Activated naive CD8-positive, alpha-beta T cell treated with anti-CD3 and anti-CD28 coated beads, Interleukin-2, amount 50 U/mL, for 24 hours (primary cell): ENCODE measurements at regions not wholly inside any gene's neighbourhood (a gene's known extent, or its start where the extent isn't known, plus 50 kb on each side); places are given as distances from the start of the nearest gene placed in this dataset.

Source experiments
- ATAC-seq: fragments of 150-1000 bp; cut with Tn5 transposase; one replicate; pipeline ENCODE4 v1.10.0; 2021
- DNase-seq: peaks from one replicate; pipeline ENCODE4 v3.0.0; 2021
- H3K27ac Mint-ChIP-seq: one replicate; pipeline ENCODE4 v1.8.0; 2021; ENCODE audit warnings: mild to moderate bottlenecking, mixed read lengths
- H3K27me3 Mint-ChIP-seq: one replicate; pipeline ENCODE4 v1.8.0; 2021; ENCODE audit warnings: mixed read lengths
- H3K36me3 Mint-ChIP-seq: one replicate; pipeline ENCODE4 v1.8.0; 2021; ENCODE audit warnings: low read depth, mixed read lengths
- H3K4me1 Mint-ChIP-seq: one replicate; pipeline ENCODE4 v1.8.0; 2021; ENCODE audit warnings: mixed read lengths
- H3K4me3 Mint-ChIP-seq: one replicate; pipeline ENCODE4 v1.8.0; 2021; ENCODE audit warnings: mild to moderate bottlenecking, moderate library complexity, mixed read lengths
- H3K9me3 Mint-ChIP-seq: one replicate; pipeline ENCODE4 v1.8.0; 2021; ENCODE audit warnings: mixed read lengths

DNA sequence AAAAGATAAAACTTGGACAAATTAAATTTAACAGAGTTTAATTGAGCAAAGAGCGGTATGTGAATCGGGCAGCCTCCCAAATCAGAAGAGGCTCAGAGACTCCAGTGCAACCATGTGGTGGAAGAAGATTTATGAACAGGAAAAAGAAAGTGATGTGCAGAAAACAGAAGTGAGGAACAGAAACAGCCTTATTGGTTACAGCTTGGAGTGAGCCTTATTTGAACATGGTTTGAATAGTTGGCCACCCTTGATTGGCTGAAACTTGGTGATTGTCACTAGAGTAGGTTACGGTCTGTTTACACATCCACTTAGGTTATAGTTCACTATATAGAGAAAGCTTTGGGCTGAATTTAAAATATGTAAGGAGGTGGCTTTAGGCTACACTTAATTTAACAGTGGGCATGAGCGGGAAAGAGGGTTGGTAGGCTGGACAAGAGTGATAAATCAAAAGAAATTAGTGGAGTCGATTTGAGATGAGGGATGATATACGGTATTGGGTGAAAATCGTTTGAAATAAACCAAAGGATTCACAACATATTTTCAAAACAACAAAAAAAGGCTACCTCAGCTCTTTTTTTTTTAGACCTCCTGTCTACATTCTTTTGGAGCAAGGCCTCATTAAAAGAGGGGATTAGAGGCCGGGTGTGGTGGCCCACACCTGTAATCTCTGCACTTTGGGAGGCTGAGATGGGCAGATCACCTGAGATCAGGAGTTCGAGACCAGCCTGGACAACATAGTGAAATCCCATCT lies 84.3 kb upstream of the PREP start:
- H3K4me1 Mint-ChIP-seq, result peaks cover 8% of the 10 kb centered on the region
- DNase-seq (no peak), ATAC-seq (no peak)
- no peak overlapping the region for H3K4me3 Mint-ChIP-seq
- H3K27me3 Mint-ChIP-seq, result peaks cover 4% of the 10 kb centered on the region
- H3K36me3 Mint-ChIP-seq, result no peaks in the 10 kb centered on the region
- no peak overlapping the region for H3K27ac Mint-ChIP-seq
- no peaks in the 10 kb centered on the region for H3K9me3 Mint-ChIP-seq

DNA sequence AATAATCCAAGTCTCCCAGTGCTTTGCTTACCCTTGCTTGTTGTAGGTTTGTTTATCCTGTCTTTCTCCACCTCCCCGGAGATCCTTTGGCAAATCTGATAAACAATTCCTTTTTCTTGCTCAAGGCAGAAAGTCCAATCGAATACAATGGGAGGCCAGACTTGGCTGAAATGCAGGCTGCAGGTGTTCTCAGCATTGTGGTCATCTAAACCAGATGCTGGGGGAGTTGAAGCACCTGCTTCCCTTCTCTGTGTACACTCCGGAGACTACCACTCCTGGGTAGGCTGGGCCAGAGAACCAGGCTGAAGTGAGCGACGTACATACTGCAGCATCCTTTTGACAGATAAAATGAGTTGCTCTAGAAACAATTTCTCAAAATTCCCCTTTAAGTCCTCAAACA lies 82.6 kb upstream of the PREP start:
- Mint-ChIP-seq H3K4me1 (peaks cover 11% of the 10 kb centered on the region), H3K27me3 (peaks cover 8% of the 10 kb centered on the region), H3K4me3 (no peak overlapping the region), H3K9me3 (no peaks in the 10 kb centered on the region), H3K27ac (no peak overlapping the region), H3K36me3 (no peaks in the 10 kb centered on the region)
- ATAC-seq (no peak), DNase-seq (no peak)

DNA sequence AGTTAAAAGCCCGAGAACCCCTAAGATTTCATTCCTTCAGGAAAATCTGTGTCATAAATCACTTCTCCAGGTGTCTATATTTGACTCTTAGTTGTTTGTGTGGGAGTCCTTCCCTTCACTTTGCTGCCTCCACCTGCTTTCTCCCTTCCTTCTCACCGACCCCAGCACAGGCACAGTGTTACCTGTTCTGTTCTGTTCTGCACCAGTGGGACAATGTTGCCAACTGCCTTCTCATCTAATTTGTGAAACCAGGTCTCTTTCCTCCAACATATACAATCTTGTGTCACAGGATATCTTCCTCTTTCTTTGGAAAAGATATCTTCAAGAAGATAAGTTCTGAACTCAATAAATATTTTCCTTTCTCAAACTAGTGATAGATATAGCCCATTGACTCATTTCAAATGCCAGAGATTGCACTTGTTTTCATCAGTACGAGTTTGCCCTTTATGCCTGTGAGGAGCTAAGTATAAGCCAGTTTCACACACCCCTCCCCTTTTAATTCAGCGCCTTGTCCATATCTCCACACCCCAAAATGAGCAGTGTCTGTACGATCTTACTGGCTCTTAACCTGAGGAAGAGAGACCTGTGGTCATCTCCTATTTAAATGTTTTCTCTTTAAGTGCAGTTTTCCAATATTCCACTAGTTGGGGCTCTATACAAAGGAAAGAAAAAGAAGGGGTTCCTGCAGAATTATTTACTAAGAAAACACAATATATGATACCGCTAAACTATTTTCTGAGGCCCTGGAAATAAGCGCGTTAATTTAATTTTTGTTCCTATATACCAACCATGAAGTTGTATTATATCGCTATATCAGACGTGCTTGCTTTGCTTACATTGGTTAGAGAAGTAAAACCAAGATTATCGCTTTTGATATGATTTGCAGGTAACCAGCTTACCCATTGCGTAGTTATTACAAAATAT lies 81.6 kb upstream of the PREP start:
- DNase-seq (no peak), ATAC-seq (peak; percentile 46)
- no peaks in the 10 kb centered on the region for H3K9me3 Mint-ChIP-seq
- H3K27ac Mint-ChIP-seq, result no peak overlapping the region
- H3K27me3 Mint-ChIP-seq, result peaks cover 8% of the 10 kb centered on the region
- no peaks in the 10 kb centered on the region for H3K36me3 Mint-ChIP-seq
- peaks cover 11% of the 10 kb centered on the region for H3K4me1 Mint-ChIP-seq
- H3K4me3 Mint-ChIP-seq, result no peak overlapping the region

- Mint-ChIP-seq H3K4me3 (no peak overlapping the region), H3K27ac (no peak overlapping the region), H3K4me1 (peaks cover 11% of the 10 kb centered on the region), H3K36me3 (no peaks in the 10 kb centered on the region), H3K27me3 (peaks cover 8% of the 10 kb centered on the region), H3K9me3 (no peaks in the 10 kb centered on the region)
- DNase-seq (no peak), ATAC-seq (no peak)
Measured at GRCh38 chr6:105483492-105483891, 80.6 kb upstream of the PREP start.

DNA sequence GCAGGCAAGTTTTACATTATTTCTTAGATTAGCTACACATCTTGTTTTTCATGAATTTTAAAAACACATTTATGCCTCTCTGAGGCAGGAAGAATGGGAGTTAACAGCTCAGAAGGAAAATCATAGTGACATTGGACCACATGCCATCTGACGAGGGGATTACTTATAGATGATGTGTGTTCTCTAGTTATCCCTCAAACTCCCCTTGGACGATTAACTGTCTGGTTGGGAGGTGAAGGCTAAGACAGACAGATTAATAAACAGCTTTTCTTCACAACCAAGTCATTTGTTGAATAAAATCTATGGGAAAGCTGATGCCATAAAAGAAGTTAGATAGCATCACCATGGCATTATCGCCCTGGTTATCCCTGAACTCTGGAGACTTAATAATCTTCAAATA lies 80.0 kb upstream of the PREP start:
- Mint-ChIP-seq H3K36me3 (no peaks in the 10 kb centered on the region), H3K27ac (no peak overlapping the region), H3K27me3 (peaks cover 8% of the 10 kb centered on the region), H3K4me1 (peaks cover 11% of the 10 kb centered on the region), H3K4me3 (no peak overlapping the region), H3K9me3 (no peaks in the 10 kb centered on the region)
- ATAC-seq (no peak), DNase-seq (no peak)

- Mint-ChIP-seq H3K27ac (no peak overlapping the region), H3K27me3 (peaks cover 8% of the 10 kb centered on the region), H3K4me3 (peak overlapping the region; percentile 34), H3K36me3 (no peaks in the 10 kb centered on the region), H3K9me3 (peaks cover 4% of the 10 kb centered on the region), H3K4me1 (peaks cover 11% of the 10 kb centered on the region)
- ATAC-seq (no peak), DNase-seq (no peak)
Measured at GRCh38 chr6:105482227-105482844, 79.5 kb upstream of the PREP start.

- Mint-ChIP-seq H3K9me3 (peaks cover 15% of the 10 kb centered on the region), H3K36me3 (no peaks in the 10 kb centered on the region), H3K27ac (no peak overlapping the region), H3K4me1 (peaks cover 1% of the 10 kb centered on the region), H3K27me3 (peaks cover 10% of the 10 kb centered on the region), H3K4me3 (no peak overlapping the region)
- no peak for DNase-seq
- no peak for ATAC-seq
Measured at GRCh38 chr6:105476978-105477377, 74.1 kb upstream of the PREP start.

GRCh38 chr6:105474234-105474633 lies 71.4 kb upstream of the PREP start:
- Mint-ChIP-seq H3K27me3 (peaks cover 10% of the 10 kb centered on the region), H3K27ac (no peak overlapping the region), H3K4me3 (no peak overlapping the region), H3K36me3 (no peaks in the 10 kb centered on the region), H3K9me3 (peaks cover 15% of the 10 kb centered on the region), H3K4me1 (no peaks in the 10 kb centered on the region)
- no peak for ATAC-seq
- DNase-seq, result no peak

DNA sequence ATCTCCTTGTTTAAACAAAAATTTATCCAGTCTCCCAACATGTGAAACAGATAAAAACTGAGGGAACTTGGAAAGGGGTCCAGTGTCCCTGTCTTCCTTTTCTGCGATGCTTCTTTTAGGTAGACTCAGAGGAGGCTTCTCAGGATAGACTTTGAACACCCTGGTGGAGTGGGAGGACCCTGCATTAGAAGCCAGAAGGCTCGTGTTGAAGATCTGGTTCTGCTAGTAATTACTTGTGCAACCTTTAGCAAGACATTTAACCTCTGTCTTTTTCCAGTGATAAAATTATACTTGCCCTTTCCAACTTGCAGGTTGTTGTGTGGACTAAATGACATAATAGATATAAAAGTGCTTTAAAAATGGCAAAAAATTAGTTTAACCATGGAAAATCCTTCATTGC lies 67.1 kb upstream of the PREP start:
- Mint-ChIP-seq H3K27ac (no peak overlapping the region), H3K9me3 (peaks cover 10% of the 10 kb centered on the region), H3K4me1 (no peaks in the 10 kb centered on the region), H3K27me3 (peaks cover 15% of the 10 kb centered on the region), H3K4me3 (no peak overlapping the region), H3K36me3 (no peaks in the 10 kb centered on the region)
- DNase-seq (no peak), ATAC-seq (no peak)

- no peak overlapping the region for H3K27ac Mint-ChIP-seq
- peaks cover 12% of the 10 kb centered on the region for H3K9me3 Mint-ChIP-seq
- ATAC-seq (no peak), DNase-seq (no peak)
- H3K36me3 Mint-ChIP-seq, result no peaks in the 10 kb centered on the region
- H3K4me1 Mint-ChIP-seq, result no peaks in the 10 kb centered on the region
- no peak overlapping the region for H3K4me3 Mint-ChIP-seq
- peaks cover 15% of the 10 kb centered on the region for H3K27me3 Mint-ChIP-seq
Measured at GRCh38 chr6:105468850-105469249, 66.0 kb upstream of the PREP start.

- Mint-ChIP-seq H3K36me3 (no peaks in the 10 kb centered on the region), H3K4me3 (no peak overlapping the region), H3K9me3 (peaks cover 9% of the 10 kb centered on the region), H3K27me3 (peaks cover 4% of the 10 kb centered on the region), H3K27ac (peak overlapping the region; percentile 5), H3K4me1 (peaks cover 28% of the 10 kb centered on the region)
- no peak for ATAC-seq
- no peak for DNase-seq
Measured at GRCh38 chr6:105460860-105461259, 58.0 kb upstream of the PREP start.

GRCh38 chr6:105459864-105460263 lies 57.0 kb upstream of the PREP start:
- Mint-ChIP-seq H3K4me1 (peaks cover 28% of the 10 kb centered on the region), H3K27me3 (no peaks in the 10 kb centered on the region), H3K36me3 (no peaks in the 10 kb centered on the region), H3K27ac (no peak overlapping the region), H3K4me3 (no peak overlapping the region), H3K9me3 (peaks cover 4% of the 10 kb centered on the region)
- DNase-seq, result no peak
- no peak for ATAC-seq

GRCh38 chr6:105459049-105459448 lies 56.2 kb upstream of the PREP start:
- H3K27ac Mint-ChIP-seq, result peak overlapping the region; percentile 78
- DNase-seq (peak; percentile 2), ATAC-seq (peak; percentile 85)
- H3K36me3 Mint-ChIP-seq, result no peaks in the 10 kb centered on the region
- H3K4me3 Mint-ChIP-seq, result peak overlapping the region; percentile 51
- H3K27me3 Mint-ChIP-seq, result no peaks in the 10 kb centered on the region
- peaks cover 30% of the 10 kb centered on the region for H3K4me1 Mint-ChIP-seq
- H3K9me3 Mint-ChIP-seq, result peaks cover 4% of the 10 kb centered on the region

DNA sequence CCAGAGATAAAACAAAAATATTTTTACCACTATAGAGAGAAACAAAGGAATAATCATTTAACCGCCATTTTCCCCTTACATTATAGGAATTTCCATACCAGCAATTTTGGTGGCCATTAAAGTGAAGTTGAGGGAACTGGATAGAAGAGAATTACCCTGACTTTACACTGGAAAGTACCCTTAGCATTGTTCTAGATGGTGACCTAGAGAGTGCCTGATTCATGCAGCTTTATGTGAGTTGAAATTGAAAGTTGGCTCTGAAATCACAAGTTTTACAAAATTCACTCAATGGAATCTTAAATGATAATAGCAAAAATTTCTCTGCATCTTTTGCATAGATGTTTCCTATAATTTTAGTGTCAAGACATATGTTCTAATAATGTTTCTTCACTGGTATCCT lies 55.7 kb upstream of the PREP start:
- H3K27me3 Mint-ChIP-seq, result no peaks in the 10 kb centered on the region
- peak overlapping the region; percentile 78 for H3K27ac Mint-ChIP-seq
- no peak for DNase-seq
- H3K36me3 Mint-ChIP-seq, result no peaks in the 10 kb centered on the region
- H3K9me3 Mint-ChIP-seq, result no peaks in the 10 kb centered on the region
- ATAC-seq, result no peak
- H3K4me3 Mint-ChIP-seq, result peak overlapping the region; percentile 51
- peaks cover 35% of the 10 kb centered on the region for H3K4me1 Mint-ChIP-seq

DNA sequence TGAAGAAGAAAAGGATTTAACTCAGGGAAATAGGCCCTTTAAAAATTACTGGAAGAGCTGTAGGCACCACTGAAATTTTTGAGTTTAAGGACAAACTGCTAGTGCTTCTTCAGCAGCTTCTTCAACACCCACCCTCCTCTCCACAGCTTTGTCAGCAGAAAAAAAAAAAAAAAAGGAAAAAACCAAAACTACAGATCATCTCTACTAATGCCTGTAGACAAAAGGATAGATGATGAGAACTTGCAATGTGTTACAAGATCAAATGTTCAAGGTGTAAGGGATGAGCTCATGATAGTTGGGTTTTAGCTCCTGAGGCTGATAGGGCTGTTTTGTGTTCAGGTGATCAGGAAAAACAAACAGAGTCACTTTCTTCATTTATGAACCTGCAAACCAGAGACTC lies 55.2 kb upstream of the PREP start:
- H3K4me3 Mint-ChIP-seq, result no peak overlapping the region
- no peak for DNase-seq
- no peak for ATAC-seq
- H3K9me3 Mint-ChIP-seq, result no peaks in the 10 kb centered on the region
- H3K27me3 Mint-ChIP-seq, result no peaks in the 10 kb centered on the region
- H3K4me1 Mint-ChIP-seq, result peaks cover 39% of the 10 kb centered on the region
- H3K27ac Mint-ChIP-seq, result peak overlapping the region; percentile 78
- H3K36me3 Mint-ChIP-seq, result no peaks in the 10 kb centered on the region
